B cell (primary cell): ENCODE measurements at regions not wholly inside any gene's neighbourhood (a gene's known extent, or its start where the extent isn't known, plus 50 kb on each side); places are given as distances from the start of the nearest gene placed in this dataset.

Experiments used
- ATAC-seq: fragments of 200-7000 bp; cut with Tn5 transposase; one replicate; pipeline ENCODE4 v1.10.0; 2021; ENCODE audit warnings: low read depth, mild to moderate bottlenecking, moderate number of reproducible peaks, moderate library complexity
- CTCF ChIA-PET: fragments of 350-600 bp; sonication (Branson Sonifier 250); formaldehyde crosslinking; loops from one replicate; lab custom pipeline; 2021; ENCODE audit warnings: antibody characterized with exemption, inconsistent platforms; lab: Charles Lee
- POLR2A ChIA-PET: fragments of 350-600 bp; sonication (Branson Sonifier 250); formaldehyde crosslinking; loops from one replicate; lab custom pipeline; 2021; ENCODE audit warnings: antibody characterized with exemption; lab: Charles Lee
- DNase-seq: peaks from one replicate; pipeline ENCODE4 v3.0.0; 2013
- H2AFZ ChIP-seq: 2 replicates; pipeline ENCODE4 v1.6.1; 2012; ENCODE audit warnings: mild to moderate bottlenecking, low read depth, low read length; ENCODE audit not compliant: insufficient read depth, poor library complexity, severe bottlenecking
- H3K27ac ChIP-seq, 2 donors: 1 replicate in 1 of 2; 2 replicates in 1 of 2; pipeline ENCODE4 v1.5.1; 2012 to 2013; ENCODE audit warnings: low read length in 2 of 2, mild to moderate bottlenecking in 2 of 2, moderate library complexity in 1 of 2
- H3K27me3 ChIP-seq, 4 experiments: fragments of 200-600 bp in 1 of 4; sonication (generic) in 1 of 4; replicated peaks in 1 of 4; 1 replicate in 2 of 4; 2 replicates in 2 of 4; pipeline versions ENCODE4 v1.6.1 to v1.7.0; 2013 to 2016; ENCODE audit warnings: low read length in 3 of 4, mild to moderate bottlenecking in 2 of 4, mixed read lengths in 1 of 4, moderate library complexity in 1 of 4; ENCODE audit not compliant: insufficient read depth in 4 of 4, control insufficient read depth in 3 of 4; ENCODE audit errors: control extremely low read depth in 1 of 4
- H3K36me3 ChIP-seq, 2 experiments: replicated peaks in 1 of 2; 1 replicate in 1 of 2; 2 replicates in 1 of 2; pipeline versions ENCODE4 v1.6.1 to v1.7.1; 2013; ENCODE audit warnings: low read length in 1 of 2; ENCODE audit not compliant: insufficient read depth in 2 of 2, control insufficient read depth in 1 of 2; ENCODE audit errors: control extremely low read depth in 1 of 2, extremely low read depth in 1 of 2
- H3K4me1 ChIP-seq, 2 donors: fragments of 200-600 bp in 1 of 2; sonication (generic) in 1 of 2; 1 replicate in 1 of 2; 2 replicates in 1 of 2; pipeline versions ENCODE4 v1.5.1 to v1.6.1; 2013 to 2017; ENCODE audit warnings: low read length in 2 of 2; ENCODE audit not compliant: control insufficient read depth in 2 of 2, insufficient read depth in 2 of 2
- H3K4me2 ChIP-seq: replicated peaks from 2 replicates; pipeline ENCODE3; 2012; ENCODE audit warnings: mild to moderate bottlenecking, low read depth, low read length; ENCODE audit not compliant: poor library complexity, severe bottlenecking
- H3K4me3 ChIP-seq, 5 experiments: fragments of 200-600 bp in 1 of 5; sonication (generic) in 1 of 5; 1 replicate in 3 of 5; 2 replicates in 2 of 5; pipeline versions ENCODE4 v1.5.1 to v1.7.0; 2011 to 2016; ENCODE audit warnings: low read length in 4 of 5, mild to moderate bottlenecking in 4 of 5, low read depth in 2 of 5, control low read depth in 1 of 5, moderate library complexity in 1 of 5; ENCODE audit not compliant: insufficient read depth in 1 of 5; ENCODE audit errors: control extremely low read depth in 1 of 5, extremely low read depth in 1 of 5
- H3K79me2 ChIP-seq: fragments of 200-600 bp; sonication (generic); one replicate; pipeline ENCODE4 v1.6.0; 2016; ENCODE audit warnings: low read length; ENCODE audit not compliant: control insufficient read depth, insufficient read depth
- H3K9ac ChIP-seq: fragments of 200-600 bp; sonication (generic); 2 replicates; pipeline ENCODE4 v1.6.1; 2017; ENCODE audit warnings: mild to moderate bottlenecking, low read length, moderate library complexity
- H3K9me3 ChIP-seq, 3 donors: one replicate each; pipeline versions ENCODE4 v1.6.1 to v1.7.1; 2013; ENCODE audit warnings: low read length in 2 of 3; ENCODE audit not compliant: control insufficient read depth in 2 of 3, insufficient read depth in 1 of 3; ENCODE audit errors: control extremely low read depth in 1 of 3
- H4K20me1 ChIP-seq: 2 replicates; pipeline ENCODE4 v1.6.0; 2012; ENCODE audit warnings: mild to moderate bottlenecking, low read length; ENCODE audit not compliant: insufficient read depth, control insufficient read depth, poor library complexity, severe bottlenecking
- H3K27ac Mint-ChIP-seq: one replicate; pipeline ENCODE4 v1.8.0; 2021; ENCODE audit warnings: mixed read lengths
- H3K27me3 Mint-ChIP-seq: one replicate; pipeline ENCODE4 v1.8.0; 2021; ENCODE audit warnings: mixed read lengths
- H3K4me1 Mint-ChIP-seq: one replicate; pipeline ENCODE4 v1.8.0; 2021; ENCODE audit warnings: mixed read lengths
- H3K4me3 Mint-ChIP-seq: one replicate; pipeline ENCODE4 v1.8.0; 2021; ENCODE audit warnings: mixed read lengths
- H3K9me3 Mint-ChIP-seq: one replicate; pipeline ENCODE4 v1.8.0; 2022; ENCODE audit warnings: mixed read lengths; ENCODE audit not compliant: insufficient read depth
- EZH2 ChIP-seq: IDR thresholded peaks from 2 replicates; pipeline ENCODE4 v1.6.1; 2012; ENCODE audit warnings: borderline replicate concordance, low read depth, mild to moderate bottlenecking, moderate library complexity, low read length; ENCODE audit not compliant: insufficient read depth, poor library complexity, severe bottlenecking
- WGBS: methylation state at CpG from one replicate; pipeline ENCODE4 v1.1.5; 2013; ENCODE audit warnings: missing lambda C conversion rate; ENCODE audit not compliant: insufficient coverage; 5-methylcytosine and 5-hydroxymethylcytosine counted together
- intact Hi-C: fragments of 100-400 bp; cut with micrococcal nuclease; formaldehyde crosslinking; loops from one replicate; pipeline ENCODE4 v1.10.0; 2022
- TF ChIP-seq, protein P1 (sequence below): fragments of 200-600 bp; IDR thresholded peaks from one replicate; pipeline ENCODE4 v1.8.0; 2022; ENCODE audit warnings: antibody characterized with exemption, mild to moderate bottlenecking

DNA sequence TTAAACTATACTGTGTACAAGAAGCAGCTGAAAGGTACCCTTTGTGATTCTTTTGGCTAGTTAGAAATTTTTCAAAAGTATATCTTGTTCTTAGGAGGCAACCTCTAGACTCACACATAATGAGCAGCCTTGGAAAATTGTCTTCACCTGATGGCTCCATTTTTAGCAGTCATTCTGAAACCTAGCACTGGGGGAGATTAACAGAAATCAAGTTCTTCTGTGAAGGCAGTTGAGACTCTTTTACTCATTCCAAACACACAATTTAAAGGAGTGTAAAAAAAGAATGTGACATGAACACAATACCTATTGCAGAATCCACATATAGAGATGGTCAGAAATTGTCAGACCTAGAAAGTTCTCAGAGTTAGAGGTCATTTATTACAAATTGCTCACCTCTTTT is 197.7 kb downstream of the UBE2E3 start:
- H3K4me3 Mint-ChIP-seq, result no peak overlapping the region
- H3K9me3 Mint-ChIP-seq, result no peaks in the 10 kb centered on the region
- H3K27me3 Mint-ChIP-seq, result no peaks in the 10 kb centered on the region
- peaks cover 5% of the 10 kb centered on the region for H3K4me1 Mint-ChIP-seq
- intact Hi-C loops, result loop anchor here (5.0 to 10.0 kb wide), 2 partner anchors 124 to 717 kb away; partner anchors contain the start of gene ITPRID2
- no peaks in the 10 kb centered on the region for H3K36me3 ChIP-seq
- H3K9me3 ChIP-seq, result no peaks in the 10 kb centered on the region
- no peak for DNase-seq
- no peak overlapping the region for H2AFZ ChIP-seq
- no peaks in the 10 kb centered on the region for H4K20me1 ChIP-seq
- no peaks in the 10 kb centered on the region for H3K79me2 ChIP-seq
- no peak overlapping the region for H3K27ac ChIP-seq
- no peaks in the 10 kb centered on the region for H3K27me3 ChIP-seq
- TF ChIP-seq EZH2, result no peak
- TF ChIP-seq, protein P1, sequence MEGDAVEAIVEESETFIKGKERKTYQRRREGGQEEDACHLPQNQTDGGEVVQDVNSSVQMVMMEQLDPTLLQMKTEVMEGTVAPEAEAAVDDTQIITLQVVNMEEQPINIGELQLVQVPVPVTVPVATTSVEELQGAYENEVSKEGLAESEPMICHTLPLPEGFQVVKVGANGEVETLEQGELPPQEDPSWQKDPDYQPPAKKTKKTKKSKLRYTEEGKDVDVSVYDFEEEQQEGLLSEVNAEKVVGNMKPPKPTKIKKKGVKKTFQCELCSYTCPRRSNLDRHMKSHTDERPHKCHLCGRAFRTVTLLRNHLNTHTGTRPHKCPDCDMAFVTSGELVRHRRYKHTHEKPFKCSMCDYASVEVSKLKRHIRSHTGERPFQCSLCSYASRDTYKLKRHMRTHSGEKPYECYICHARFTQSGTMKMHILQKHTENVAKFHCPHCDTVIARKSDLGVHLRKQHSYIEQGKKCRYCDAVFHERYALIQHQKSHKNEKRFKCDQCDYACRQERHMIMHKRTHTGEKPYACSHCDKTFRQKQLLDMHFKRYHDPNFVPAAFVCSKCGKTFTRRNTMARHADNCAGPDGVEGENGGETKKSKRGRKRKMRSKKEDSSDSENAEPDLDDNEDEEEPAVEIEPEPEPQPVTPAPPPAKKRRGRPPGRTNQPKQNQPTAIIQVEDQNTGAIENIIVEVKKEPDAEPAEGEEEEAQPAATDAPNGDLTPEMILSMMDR, result no peak
- CTCF ChIA-PET, result interaction anchor here (1.0 to 1.2 kb wide), 2 partner anchors 42 to 289 kb away, joined by 3 read pairs; no protein-coding TSS in a partner anchor
- H3K4me3 ChIP-seq, result no peak overlapping the region
- no peak overlapping the region for H3K9ac ChIP-seq
- ATAC-seq, result no peak
- POLR2A ChIA-PET, result no interaction called here
- no peak overlapping the region for H3K4me2 ChIP-seq
- H3K27ac Mint-ChIP-seq, result no peak overlapping the region
- H3K4me1 ChIP-seq, result no peaks in the 10 kb centered on the region

DNA sequence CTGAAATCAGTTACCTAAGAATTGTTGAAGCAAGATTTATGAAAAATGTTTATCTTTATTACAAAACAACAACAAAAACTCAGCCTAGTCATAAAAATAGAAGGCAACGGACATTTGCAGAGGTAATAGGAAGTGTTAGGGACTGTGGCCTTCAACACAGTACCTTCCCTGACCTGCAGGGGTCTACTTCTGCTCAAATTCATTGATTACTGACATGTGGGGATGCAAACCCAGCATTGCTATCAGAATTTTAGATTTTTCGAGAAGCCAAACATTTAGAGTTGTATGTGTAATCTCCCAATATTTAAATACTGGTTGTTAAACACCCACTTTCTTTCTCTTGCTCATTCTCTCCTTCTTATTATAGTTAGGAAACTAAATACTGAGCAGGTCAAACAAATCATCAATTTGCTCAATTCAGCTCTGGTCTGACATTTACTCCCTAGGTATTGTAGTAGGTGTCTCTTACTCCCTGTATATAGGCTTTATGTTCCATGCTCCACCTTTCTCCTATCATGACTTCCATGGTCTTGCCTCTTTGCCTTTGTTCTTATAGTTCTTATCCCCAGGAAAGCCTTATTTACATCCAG is 198.5 kb downstream of the UBE2E3 start:
- no CpG with 5 or more reads among the region's 2 CpGs for WGBS
- Histone ChIP-seq H3K9me3 (no peaks in the 10 kb centered on the region), H2AFZ (peak overlapping the region; percentile 44), H3K4me1 (peaks cover 4 to 5% of the 10 kb centered on the region in 2 donors), H4K20me1 (no peaks in the 10 kb centered on the region), H3K27me3 (no peaks in the 10 kb centered on the region), H3K27ac (no peak overlapping the region), H3K79me2 (no peaks in the 10 kb centered on the region), H3K9ac (no peak overlapping the region), H3K4me2 (no peak overlapping the region), H3K36me3 (no peaks in the 10 kb centered on the region), H3K4me3 (no peak overlapping the region)
- ChIA-PET CTCF (interaction anchor here (0.7 to 1.0 kb wide), 3 partner anchors 43 to 111 kb away, joined by 3 to 4 read pairs (median 3); no protein-coding TSS in a partner anchor), POLR2A (no interaction called here)
- peaks cover 9% of the 10 kb centered on the region for H3K4me1 Mint-ChIP-seq
- DNase-seq (peak; percentile 51), ATAC-seq (peak; percentile 75)
- TF ChIP-seq EZH2, result no peak
- TF ChIP-seq, protein P1, result peak; percentile 78
- intact Hi-C loops, result loop anchor here (5.0 to 10.0 kb wide), 2 partner anchors 123 to 716 kb away; partner anchors contain the start of gene ITPRID2
- H3K9me3 Mint-ChIP-seq, result no peaks in the 10 kb centered on the region
- H3K27ac Mint-ChIP-seq, result no peak overlapping the region
- H3K4me3 Mint-ChIP-seq, result no peak overlapping the region
- no peaks in the 10 kb centered on the region for H3K27me3 Mint-ChIP-seq
